BLaER1 treated with 17β-estradiol and CSF1 and Interleukin-3, amounts not matched to agents 10 nM and 100 nM (cell line): ENCODE measurements at regions not wholly inside any gene's neighbourhood (a gene's known extent, or its start where the extent isn't known, plus 50 kb on each side); places are given as distances from the start of the nearest gene placed in this dataset.
A peak's percentile ranks its signal among the peaks of the same experiment; 100 is the strongest.

Experiments used
- H3K27ac ChIP-seq, 11 experiments: shearing (Covaris generic); formaldehyde crosslinking; 2 replicates each; pipeline ENCODE4 v1.8.1; 2022
- H3K27me3 ChIP-seq, 11 experiments: shearing (Covaris generic); formaldehyde crosslinking; 2 replicates each; pipeline ENCODE4 v1.8.1; 2022
- H3K36me3 ChIP-seq, 11 experiments: shearing (Covaris generic); formaldehyde crosslinking; 2 replicates each; pipeline ENCODE4 v1.8.1; 2022
- H3K4me1 ChIP-seq, 10 experiments: shearing (Covaris generic); formaldehyde crosslinking; 2 replicates each; pipeline ENCODE4 v1.8.1; 2022
- H3K4me2 ChIP-seq, 11 experiments: shearing (Covaris generic); formaldehyde crosslinking; 2 replicates each; pipeline ENCODE4 v1.8.1; 2022
- H3K4me3 ChIP-seq, 10 experiments: shearing (Covaris generic); formaldehyde crosslinking; 2 replicates each; pipeline ENCODE4 v1.8.1; 2022
- H3K9ac ChIP-seq, 11 experiments: shearing (Covaris generic); formaldehyde crosslinking; 2 replicates each; pipeline ENCODE4 v1.8.1; 2022
- H3K9me3 ChIP-seq, 11 experiments: shearing (Covaris generic); formaldehyde crosslinking; replicated peaks in 1 of 11; 2 replicates each; pipeline ENCODE4 v1.8.1; 2022
- H4K20me1 ChIP-seq, 11 experiments: shearing (Covaris generic); formaldehyde crosslinking; 2 replicates each; pipeline ENCODE4 v1.8.1; 2022
- Cebpa-rat ChIP-seq, 11 experiments: shearing (Covaris generic); IDR thresholded peaks; 2 replicates each; pipeline ENCODE4 v1.8.1; 2022

DNA sequence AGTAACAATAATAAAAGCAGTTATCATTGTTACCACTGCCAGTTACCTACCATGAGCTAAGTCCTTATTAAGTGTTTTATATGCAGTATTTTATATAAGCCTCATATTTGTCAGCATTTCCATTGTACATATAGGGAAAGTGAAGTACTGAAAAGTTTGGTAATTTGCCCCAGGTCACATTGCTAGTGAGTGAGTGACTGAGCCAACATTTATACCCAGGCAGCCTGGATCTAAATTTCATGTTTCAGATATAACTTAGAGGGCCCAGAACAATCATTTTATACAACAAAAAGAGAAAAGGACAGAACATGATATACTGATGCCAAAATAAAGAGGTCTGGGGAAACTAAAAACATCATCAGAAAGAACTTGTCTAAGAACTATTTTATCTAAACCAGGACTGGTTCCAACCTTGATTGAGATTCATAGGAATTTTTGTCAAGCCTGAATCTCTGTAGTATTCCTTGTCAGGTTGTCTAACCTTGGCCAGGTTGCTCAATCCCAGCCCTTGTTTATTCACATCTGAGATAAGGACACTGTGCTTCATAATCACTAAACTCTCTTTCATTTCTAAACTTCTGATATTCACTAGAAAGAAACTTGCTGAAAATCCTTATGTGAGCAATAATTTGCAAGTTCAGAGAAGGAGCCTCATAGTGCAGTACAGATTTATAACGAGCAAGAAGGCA lies 308.2 kb downstream of the IPMK start:
- Histone ChIP-seq H3K4me2 (no peak overlapping the region), H3K27me3 (no peaks in the 10 kb centered on the region), H3K36me3 (no peaks in the 10 kb centered on the region), H3K9me3 (no peaks in the 10 kb centered on the region), H3K4me1 (peaks cover 0 to 9% (median 0%) of the 10 kb centered on the region in 10 experiments; a peak in 4 of 20 replicates), H3K4me3 (no peak overlapping the region), H3K9ac (no peak overlapping the region), H3K27ac (no peak overlapping the region), H4K20me1 (no peaks in the 10 kb centered on the region)
- no peak for TF ChIP-seq Cebpa-rat (IDR thresholded peaks at IDR 0.05)

GRCh38 chr10:57955076-57955475 lies 312.6 kb downstream of the IPMK start:
- H4K20me1 ChIP-seq: no peaks in the 10 kb centered on the region
- TF ChIP-seq Cebpa-rat (IDR thresholded peaks at IDR 0.05): no peak
- H3K9me3 ChIP-seq: no peaks in the 10 kb centered on the region
- H3K4me2 ChIP-seq: peak overlapping the region in 3 of 11 experiments; percentile 38 to 57 (median 41); a peak in 6 of 22 replicates
- no peak overlapping the region for H3K27ac ChIP-seq
- no peaks in the 10 kb centered on the region for H3K36me3 ChIP-seq
- H3K4me3 ChIP-seq: no peak overlapping the region
- H3K9ac ChIP-seq: no peak overlapping the region
- peaks cover 0 to 18% (median 0%) of the 10 kb centered on the region in 10 experiments; a peak in 5 of 20 replicates for H3K4me1 ChIP-seq
- 0 out of 22 replicates have a peak, but pooled peaks cover 0 to 3% (median 0%) of the 10 kb centered on the region in 11 experiments for H3K27me3 ChIP-seq

DNA sequence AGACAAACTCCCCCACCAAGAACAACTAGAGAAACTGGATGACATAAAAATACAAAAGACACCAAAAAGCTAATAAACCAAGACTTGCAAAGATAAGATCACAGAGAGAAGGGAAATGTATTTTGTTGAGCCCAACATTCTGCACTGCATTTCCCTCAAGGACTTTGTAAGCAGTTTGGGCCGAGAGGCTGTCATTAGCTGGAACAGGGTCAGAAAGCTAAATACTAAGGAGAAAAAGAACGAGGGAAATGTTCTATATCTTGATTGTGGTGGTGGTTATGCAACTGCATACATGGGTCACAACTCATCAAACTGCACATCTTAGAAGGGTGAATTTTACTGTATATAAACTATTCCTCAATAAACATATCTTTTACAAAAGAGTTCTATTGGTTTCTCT lies 315.0 kb downstream of the IPMK start:
- TF ChIP-seq Cebpa-rat (IDR thresholded peaks at IDR 0.05): no peak
- Histone ChIP-seq H4K20me1 (no peaks in the 10 kb centered on the region), H3K36me3 (no peaks in the 10 kb centered on the region)

GRCh38 chr10:57950442-57950974 lies 317.2 kb downstream of the IPMK start:
- H3K9ac ChIP-seq: no peak overlapping the region
- H3K27me3 ChIP-seq: 0 out of 22 replicates have a peak, but pooled peaks cover 0 to 3% (median 0%) of the 10 kb centered on the region in 11 experiments
- peak overlapping the region in 1 of 11 experiments; percentile 18; a peak in 2 of 22 replicates for H3K4me2 ChIP-seq
- no peaks in the 10 kb centered on the region for H3K36me3 ChIP-seq
- H4K20me1 ChIP-seq: no peaks in the 10 kb centered on the region
- TF ChIP-seq Cebpa-rat (IDR thresholded peaks at IDR 0.05): no peak
- H3K4me3 ChIP-seq: no peak overlapping the region
- no peaks in the 10 kb centered on the region for H3K9me3 ChIP-seq
- H3K4me1 ChIP-seq: peaks cover 0 to 18% (median 0%) of the 10 kb centered on the region in 10 experiments; a peak in 5 of 20 replicates
- H3K27ac ChIP-seq: no peak overlapping the region

More for the DNA sequence above, 315.0 kb downstream of the IPMK start:
- Histone ChIP-seq H3K27me3 (0 out of 22 replicates have a peak, but pooled peaks cover 0 to 3% (median 0%) of the 10 kb centered on the region in 11 experiments), H3K4me1 (peaks cover 0 to 18% (median 0%) of the 10 kb centered on the region in 10 experiments; a peak in 5 of 20 replicates), H3K9me3 (no peaks in the 10 kb centered on the region), H3K4me3 (no peak overlapping the region), H3K9ac (no peak overlapping the region), H3K4me2 (no peak overlapping the region), H3K27ac (no peak overlapping the region)

DNA sequence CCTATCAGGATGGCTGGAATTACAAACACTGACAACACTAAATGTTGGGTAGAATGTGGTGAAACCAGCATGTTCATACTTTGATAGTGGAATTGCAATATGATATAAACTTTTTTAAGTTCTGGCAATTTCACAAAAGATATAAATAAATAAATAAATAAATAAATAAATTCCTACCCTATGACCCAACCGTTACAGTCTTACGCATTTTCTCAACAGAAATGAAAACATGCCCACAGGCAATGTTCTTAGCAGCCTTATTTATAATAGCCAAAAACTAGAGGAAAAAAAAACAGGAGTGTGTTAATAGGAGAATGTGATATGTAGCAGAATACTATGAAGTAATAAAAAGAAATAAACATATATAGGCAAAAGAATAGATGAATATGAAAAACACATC lies 318.9 kb downstream of the IPMK start:
- Histone ChIP-seq H3K27ac (no peak overlapping the region), H3K4me2 (no peak overlapping the region), H3K27me3 (0 out of 22 replicates have a peak, but pooled peaks cover 0 to 3% (median 0%) of the 10 kb centered on the region in 11 experiments), H4K20me1 (no peaks in the 10 kb centered on the region), H3K36me3 (no peaks in the 10 kb centered on the region), H3K4me1 (peaks cover 0 to 10% (median 0%) of the 10 kb centered on the region in 10 experiments; a peak in 2 of 20 replicates), H3K4me3 (no peak overlapping the region), H3K9ac (no peak overlapping the region), H3K9me3 (no peaks in the 10 kb centered on the region)
- TF ChIP-seq Cebpa-rat (IDR thresholded peaks at IDR 0.05): no peak

DNA sequence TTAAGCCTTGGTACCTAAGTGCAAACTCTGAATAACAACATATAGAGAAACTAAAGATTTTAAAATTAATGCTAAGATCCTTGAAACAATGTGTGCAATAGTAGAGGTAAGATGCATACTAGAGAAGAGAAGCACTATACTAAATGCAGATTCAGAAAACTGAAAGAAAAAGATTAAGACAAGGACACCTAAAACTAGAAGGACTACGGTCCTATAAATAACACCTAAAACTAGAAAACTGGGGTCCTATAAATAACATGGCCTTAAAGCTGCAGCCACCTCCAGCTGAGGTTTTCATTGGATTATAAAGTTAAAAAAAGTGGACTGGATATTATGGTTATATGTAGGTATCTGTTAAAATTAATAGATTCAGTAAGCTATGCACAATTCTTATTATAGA lies 320.9 kb downstream of the IPMK start:
- Histone ChIP-seq H3K9ac (no peak overlapping the region), H3K4me3 (no peak overlapping the region), H3K9me3 (no peaks in the 10 kb centered on the region), H3K27me3 (no peaks in the 10 kb centered on the region), H4K20me1 (no peaks in the 10 kb centered on the region), H3K4me2 (no peak overlapping the region), H3K27ac (no peak overlapping the region), H3K4me1 (peaks cover 0 to 10% (median 0%) of the 10 kb centered on the region in 10 experiments; a peak in 2 of 20 replicates), H3K36me3 (no peaks in the 10 kb centered on the region)
- no peak for TF ChIP-seq Cebpa-rat (IDR thresholded peaks at IDR 0.05)

DNA sequence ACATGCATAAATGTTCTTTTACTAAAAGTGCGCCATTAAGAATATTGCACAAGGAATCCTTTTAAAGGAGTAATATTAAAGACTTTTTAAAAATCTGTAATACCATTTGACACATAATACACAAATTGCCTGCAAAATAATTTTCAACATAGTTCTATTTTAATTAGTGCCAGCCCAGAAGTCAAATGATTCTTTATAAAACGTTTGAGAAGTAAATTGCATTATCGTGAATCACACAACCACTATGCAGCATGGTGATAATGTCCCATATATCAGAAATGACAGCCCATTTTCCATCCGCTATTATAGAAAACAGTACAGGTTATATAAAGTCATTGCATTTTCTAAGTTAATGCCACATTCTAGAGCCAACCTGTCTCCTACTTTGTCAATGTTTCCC lies 324.0 kb downstream of the IPMK start:
- H4K20me1 ChIP-seq: no peaks in the 10 kb centered on the region
- TF ChIP-seq Cebpa-rat (IDR thresholded peaks at IDR 0.05): no peak
- H3K4me2 ChIP-seq: no peak overlapping the region
- H3K9ac ChIP-seq: no peak overlapping the region
- no peaks in the 10 kb centered on the region for H3K9me3 ChIP-seq
- no peaks in the 10 kb centered on the region for H3K27me3 ChIP-seq
- H3K4me3 ChIP-seq: no peak overlapping the region
- H3K36me3 ChIP-seq: no peaks in the 10 kb centered on the region
- no peak overlapping the region for H3K27ac ChIP-seq
- H3K4me1 ChIP-seq: no peaks in the 10 kb centered on the region

DNA sequence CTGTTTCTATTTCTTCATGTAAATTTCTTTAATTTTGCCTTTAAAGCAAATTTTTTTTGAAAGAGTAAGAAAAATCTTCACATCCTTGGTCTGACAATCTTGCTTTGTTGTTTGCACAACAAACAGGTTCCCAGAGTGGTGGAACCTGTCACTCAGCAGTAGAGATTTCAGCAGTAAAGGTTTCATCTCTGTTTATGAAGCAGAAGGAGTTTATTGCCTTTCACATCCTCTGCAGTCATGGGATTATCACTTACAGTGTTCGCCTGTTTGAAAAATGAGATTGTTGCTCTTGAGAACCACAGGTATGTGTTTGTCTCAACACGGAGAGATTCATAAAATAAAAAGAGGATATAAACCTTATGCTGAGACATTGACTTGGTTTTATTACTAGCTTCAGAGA lies 342.6 kb downstream of the IPMK start:
- no peak for TF ChIP-seq Cebpa-rat (IDR thresholded peaks at IDR 0.05)
- Histone ChIP-seq H3K4me1 (no peaks in the 10 kb centered on the region), H3K4me3 (no peak overlapping the region), H3K9ac (no peak overlapping the region), H3K36me3 (no peaks in the 10 kb centered on the region), H3K27me3 (no peaks in the 10 kb centered on the region), H4K20me1 (no peaks in the 10 kb centered on the region), H3K27ac (no peak overlapping the region), H3K4me2 (no peak overlapping the region), H3K9me3 (peaks cover 0 to 8% (median 0%) of the 10 kb centered on the region in 11 experiments; a peak in 2 of 22 replicates)

- no peaks in the 10 kb centered on the region for H3K27me3 ChIP-seq
- H3K4me2 ChIP-seq: no peak overlapping the region
- H3K36me3 ChIP-seq: no peaks in the 10 kb centered on the region
- H3K4me1 ChIP-seq: no peaks in the 10 kb centered on the region
- H3K9ac ChIP-seq: no peak overlapping the region
- H3K27ac ChIP-seq: no peak overlapping the region
- H3K4me3 ChIP-seq: no peak overlapping the region
- H4K20me1 ChIP-seq: no peaks in the 10 kb centered on the region
- TF ChIP-seq Cebpa-rat (IDR thresholded peaks at IDR 0.05): no peak
- no peaks in the 10 kb centered on the region for H3K9me3 ChIP-seq
Measured at GRCh38 chr10:57921140-57921539, 346.6 kb downstream of the IPMK start.
